ENCODE measurements at regions not wholly inside any gene's neighbourhood (a gene's known extent, or its start where the extent isn't known, plus 50 kb on each side); places are given as distances from the start of the nearest gene placed in this dataset.

GRCh38 chr2:34998741-34999140, 1356.8 kb upstream of the CRIM1 start:
- no peak overlapping the region for H3K4me3 ChIP-seq (ENCODE audit: low read depth, low read length)
- TF ChIP-seq CTCF (IDR thresholded peaks at IDR 0.05; ENCODE audit: insufficient read depth, low read depth, low read length, missing control alignments), result no peak
- no peak for DNase-seq (ENCODE audit: low read depth)

- no peak overlapping the region for H3K4me3 ChIP-seq (ENCODE audit: low read depth, low read length)
- TF ChIP-seq CTCF (IDR thresholded peaks at IDR 0.05; ENCODE audit: insufficient read depth, low read depth, low read length, missing control alignments), result no peak
- no peak for DNase-seq (ENCODE audit: low read depth)
These were observed 1357.8 kb upstream of the CRIM1 start for GRCh38 chr2:34997779-34998178.

GRCh38 chr2:34995196-34995595, 1360.4 kb upstream of the CRIM1 start:
- no peak for TF ChIP-seq CTCF (IDR thresholded peaks at IDR 0.05; ENCODE audit: insufficient read depth, low read depth, low read length, missing control alignments)

GRCh38 chr2:34991508-34992274, 1363.9 kb upstream of the CRIM1 start:
- no peak overlapping the region for H3K4me3 ChIP-seq (ENCODE audit: low read depth, low read length)
- DNase-seq (ENCODE audit: low read depth), result no peak
- no peak for TF ChIP-seq CTCF (IDR thresholded peaks at IDR 0.05; ENCODE audit: insufficient read depth, low read depth, low read length, missing control alignments)

More at GRCh38 chr2:34995196-34995595, 1360.4 kb upstream of the CRIM1 start:
- no peak overlapping the region for H3K4me3 ChIP-seq (ENCODE audit: low read depth, low read length)
- no peak for DNase-seq (ENCODE audit: low read depth)

GRCh38 chr2:34985474-34985873, 1370.1 kb upstream of the CRIM1 start:
- no peak for DNase-seq (ENCODE audit: low read depth)
- TF ChIP-seq CTCF (IDR thresholded peaks at IDR 0.05; ENCODE audit: insufficient read depth, low read depth, low read length, missing control alignments), result no peak
- no peak overlapping the region for H3K4me3 ChIP-seq (ENCODE audit: low read depth, low read length)

- TF ChIP-seq CTCF (IDR thresholded peaks at IDR 0.05; ENCODE audit: insufficient read depth, low read depth, low read length, missing control alignments), result no peak
- no peak overlapping the region for H3K4me3 ChIP-seq (ENCODE audit: low read depth, low read length)
- DNase-seq (ENCODE audit: low read depth), result no peak
These were observed 1374.9 kb upstream of the CRIM1 start for GRCh38 chr2:34980689-34981088.

GRCh38 chr2:34979148-34979547, 1376.4 kb upstream of the CRIM1 start:
- DNase-seq (ENCODE audit: low read depth), result no peak
- H3K4me3 ChIP-seq (ENCODE audit: low read depth, low read length), result no peak overlapping the region
- TF ChIP-seq CTCF (IDR thresholded peaks at IDR 0.05; ENCODE audit: insufficient read depth, low read depth, low read length, missing control alignments), result no peak

Measured in GM12865 (cell line).